Calu3 (cell line): ENCODE measurements at regions not wholly inside any gene's neighbourhood (a gene's known extent, or its start where the extent isn't known, plus 50 kb on each side); places are given as distances from the start of the nearest gene placed in this dataset.
"Not testable (repeated sequence)": the region's sequence is repeated elsewhere in the genome, so short reads cannot be mapped to it uniquely, and the experiment has no call there.

ENCODE experiments used
- BruUV-seq: library from RNA; stranded (reverse); fragments of 400-500 nt; replicated peaks from 2 replicates; lab custom pipeline; 2021; lab: Mats Ljungman, UMichigan
- CTCF ChIA-PET: fragments of 300-600 bp; sonication (Branson Sonifier 250); formaldehyde crosslinking; loops from one replicate; lab custom pipeline; 2022; ENCODE audit warnings: antibody characterized with exemption; lab: Charles Lee
- DNase-seq: peaks from one replicate; pipeline ENCODE4 v3.0.0; 2022
- H3K27ac Mint-ChIP-seq: one replicate; pipeline ENCODE4 v1.8.0; 2022; ENCODE audit warnings: mixed read lengths; ENCODE audit not compliant: unreplicated experiment
- H3K27me3 Mint-ChIP-seq: one replicate; pipeline ENCODE4 v1.8.0; 2022; ENCODE audit warnings: mixed read lengths; ENCODE audit not compliant: unreplicated experiment
- H3K36me3 Mint-ChIP-seq: one replicate; pipeline ENCODE4 v1.8.0; 2022; ENCODE audit warnings: mild to moderate bottlenecking, moderate library complexity, mixed read lengths; ENCODE audit not compliant: insufficient read depth, unreplicated experiment
- H3K4me1 Mint-ChIP-seq: one replicate; pipeline ENCODE4 v1.8.0; 2022; ENCODE audit warnings: mild to moderate bottlenecking, low read depth, mixed read lengths; ENCODE audit not compliant: unreplicated experiment
- H3K4me3 Mint-ChIP-seq: one replicate; pipeline ENCODE4 v1.8.0; 2022; ENCODE audit warnings: mild to moderate bottlenecking, low read depth, moderate library complexity, mixed read lengths; ENCODE audit not compliant: unreplicated experiment
- H3K9me3 Mint-ChIP-seq: one replicate; pipeline ENCODE4 v1.8.0; 2022; ENCODE audit warnings: low read depth, mixed read lengths; ENCODE audit not compliant: unreplicated experiment
- intact Hi-C: fragments of 100-400 bp; cut with micrococcal nuclease; formaldehyde crosslinking; loops from one replicate; pipeline ENCODE4 v1.10.0; 2022; ENCODE audit not compliant: unreplicated experiment
- TF ChIP-seq, protein P1 (sequence below): fragments of 200-600 bp; IDR thresholded peaks from one replicate; pipeline ENCODE4 v1.8.0; 2022; ENCODE audit warnings: antibody characterized with exemption; ENCODE audit not compliant: unreplicated experiment

DNA sequence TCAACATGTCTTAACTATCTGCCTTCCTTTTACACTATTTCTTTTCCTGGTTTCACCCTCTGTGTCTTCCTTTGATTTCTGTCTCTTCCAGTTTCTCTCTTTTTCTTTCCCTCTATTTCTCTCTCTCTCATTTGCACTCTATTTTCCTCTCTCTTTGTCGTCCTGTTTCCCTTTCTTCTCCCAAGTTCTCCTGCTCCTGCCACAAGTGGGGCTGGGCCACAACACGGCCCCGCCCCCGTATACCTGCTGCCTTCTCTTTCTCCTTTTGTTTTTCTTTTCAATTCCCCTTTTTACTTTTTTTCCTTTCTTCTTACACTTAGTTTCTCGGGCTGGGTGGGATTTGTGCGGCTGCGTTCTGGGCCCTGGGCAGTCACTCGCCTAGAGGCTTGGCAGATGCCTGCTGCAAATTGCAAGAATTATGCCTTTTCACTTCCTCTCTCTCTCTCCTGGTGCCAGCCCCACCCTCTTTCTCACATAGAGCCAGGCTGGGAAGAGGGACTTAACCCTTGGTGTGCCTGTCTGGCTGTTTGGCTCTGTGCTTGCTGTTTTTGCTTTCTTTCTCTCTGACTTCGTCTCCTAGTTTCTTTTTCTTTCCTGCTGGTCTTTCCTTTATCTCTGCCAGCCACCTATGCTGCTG is 2139.4 kb downstream of the TP53TG3F start:
- no peak overlapping the region for H3K4me3 Mint-ChIP-seq
- no peak for DNase-seq
- intact Hi-C loops = no loop called here
- CTCF ChIA-PET = no interaction called here
- BruUV-seq = no TSS peak
- no peaks in the 10 kb centered on the region for H3K4me1 Mint-ChIP-seq
- H3K27ac Mint-ChIP-seq = no peak overlapping the region
- no peaks in the 10 kb centered on the region for H3K36me3 Mint-ChIP-seq
- H3K27me3 Mint-ChIP-seq = no peaks in the 10 kb centered on the region
- TF ChIP-seq, protein P1, sequence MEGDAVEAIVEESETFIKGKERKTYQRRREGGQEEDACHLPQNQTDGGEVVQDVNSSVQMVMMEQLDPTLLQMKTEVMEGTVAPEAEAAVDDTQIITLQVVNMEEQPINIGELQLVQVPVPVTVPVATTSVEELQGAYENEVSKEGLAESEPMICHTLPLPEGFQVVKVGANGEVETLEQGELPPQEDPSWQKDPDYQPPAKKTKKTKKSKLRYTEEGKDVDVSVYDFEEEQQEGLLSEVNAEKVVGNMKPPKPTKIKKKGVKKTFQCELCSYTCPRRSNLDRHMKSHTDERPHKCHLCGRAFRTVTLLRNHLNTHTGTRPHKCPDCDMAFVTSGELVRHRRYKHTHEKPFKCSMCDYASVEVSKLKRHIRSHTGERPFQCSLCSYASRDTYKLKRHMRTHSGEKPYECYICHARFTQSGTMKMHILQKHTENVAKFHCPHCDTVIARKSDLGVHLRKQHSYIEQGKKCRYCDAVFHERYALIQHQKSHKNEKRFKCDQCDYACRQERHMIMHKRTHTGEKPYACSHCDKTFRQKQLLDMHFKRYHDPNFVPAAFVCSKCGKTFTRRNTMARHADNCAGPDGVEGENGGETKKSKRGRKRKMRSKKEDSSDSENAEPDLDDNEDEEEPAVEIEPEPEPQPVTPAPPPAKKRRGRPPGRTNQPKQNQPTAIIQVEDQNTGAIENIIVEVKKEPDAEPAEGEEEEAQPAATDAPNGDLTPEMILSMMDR = no peak
- peaks cover 19% of the 10 kb centered on the region for H3K9me3 Mint-ChIP-seq

DNA sequence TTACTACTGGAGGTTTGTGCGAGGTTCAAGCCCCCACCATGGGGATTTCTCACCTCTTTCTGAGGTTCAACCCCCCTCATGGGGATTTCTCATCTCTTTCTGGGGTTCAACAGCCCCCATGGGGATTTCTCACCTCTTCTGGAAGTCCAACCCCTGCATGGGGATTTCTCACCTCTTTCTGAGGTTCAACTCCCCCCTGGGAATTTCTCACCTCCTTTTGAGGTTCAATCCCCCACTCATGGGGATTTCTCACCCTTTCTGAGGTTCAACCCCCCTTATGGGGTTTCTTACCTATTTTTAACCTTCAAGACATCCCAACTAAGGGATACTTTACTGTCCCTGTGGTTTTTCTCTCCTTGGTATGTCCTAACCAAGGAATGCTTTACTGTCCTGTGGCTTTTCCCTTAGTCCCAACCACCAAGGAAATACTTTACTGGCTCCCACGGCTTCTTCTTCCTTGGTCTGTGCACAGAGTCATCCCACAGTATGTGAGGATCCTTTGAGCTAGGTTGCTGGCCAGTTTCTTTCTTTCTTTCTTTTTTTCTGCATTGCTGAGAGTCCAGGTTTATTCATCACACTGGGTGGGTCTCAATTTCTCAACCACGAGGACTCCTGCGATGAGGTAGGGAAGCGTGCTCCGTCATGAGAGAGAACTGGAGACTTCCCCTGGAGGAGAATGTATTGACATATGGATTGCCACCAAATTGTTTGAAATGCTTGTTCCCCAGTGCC is 2140.2 kb downstream of the TP53TG3F start:
- intact Hi-C loops = no loop called here
- Mint-ChIP-seq H3K4me3 (no peak overlapping the region), H3K4me1 (no peaks in the 10 kb centered on the region), H3K9me3 (peaks cover 17% of the 10 kb centered on the region), H3K27ac (no peak overlapping the region), H3K36me3 (no peaks in the 10 kb centered on the region), H3K27me3 (no peaks in the 10 kb centered on the region)
- CTCF ChIA-PET = no interaction called here
- BruUV-seq = no TSS peak
- no peak for DNase-seq
- TF ChIP-seq, protein P1 = no peak

DNA sequence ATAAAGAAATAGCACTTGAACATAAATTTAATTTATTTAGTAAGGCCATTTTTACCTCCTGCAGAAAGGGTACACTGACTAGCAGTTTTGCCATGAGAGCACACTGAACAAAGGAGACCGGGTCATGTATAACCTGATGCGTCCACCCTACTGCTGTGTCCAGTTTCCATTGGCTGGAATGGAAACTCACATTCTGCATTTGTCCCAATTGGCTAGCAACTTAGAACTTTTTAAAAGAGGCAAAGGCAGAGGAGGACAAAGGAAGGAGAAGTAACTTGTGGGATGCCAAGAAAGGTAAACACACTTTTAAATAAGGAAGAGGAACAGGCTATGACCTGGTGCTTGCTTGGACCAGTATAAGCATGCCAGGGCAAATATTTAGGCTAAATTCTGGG is 2140.7 kb downstream of the TP53TG3F start:
- H3K27me3 Mint-ChIP-seq, H3K36me3 Mint-ChIP-seq, H3K4me1 Mint-ChIP-seq, intact Hi-C loops, H3K27ac Mint-ChIP-seq, H3K4me3 Mint-ChIP-seq, DNase-seq, CTCF ChIA-PET, BruUV-seq: not testable (repeated sequence)
- H3K9me3 Mint-ChIP-seq = peaks cover 14% of the 10 kb centered on the region

DNA sequence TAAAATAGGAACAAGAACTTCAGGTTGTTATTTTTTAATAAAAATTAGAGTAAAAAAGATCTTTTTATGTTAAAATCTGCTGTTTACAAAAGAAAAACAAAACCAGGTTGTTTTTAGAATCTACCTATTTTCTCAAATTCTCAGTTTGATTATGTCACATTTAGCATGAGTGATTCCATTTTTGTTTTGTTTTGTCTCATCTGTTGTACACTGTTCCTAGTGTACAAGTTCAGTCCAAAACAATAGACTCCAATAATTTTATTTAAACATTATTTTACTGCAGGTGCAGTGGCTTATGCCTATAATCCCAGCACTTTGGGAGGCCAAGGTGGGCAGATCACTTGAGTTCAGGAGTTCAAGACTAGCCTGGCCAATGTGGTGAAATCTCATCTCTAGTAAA is 2142.7 kb downstream of the TP53TG3F start:
- DNase-seq = no peak
- H3K27ac Mint-ChIP-seq = no peak overlapping the region
- H3K27me3 Mint-ChIP-seq = no peaks in the 10 kb centered on the region
- no TSS peak for BruUV-seq
- no peak overlapping the region for H3K4me3 Mint-ChIP-seq
- H3K36me3 Mint-ChIP-seq = no peaks in the 10 kb centered on the region
- intact Hi-C loops = no loop called here
- CTCF ChIA-PET = no interaction called here
- TF ChIP-seq, protein P1 = no peak
- H3K4me1 Mint-ChIP-seq = no peaks in the 10 kb centered on the region
- H3K9me3 Mint-ChIP-seq = peaks cover 14% of the 10 kb centered on the region

DNA sequence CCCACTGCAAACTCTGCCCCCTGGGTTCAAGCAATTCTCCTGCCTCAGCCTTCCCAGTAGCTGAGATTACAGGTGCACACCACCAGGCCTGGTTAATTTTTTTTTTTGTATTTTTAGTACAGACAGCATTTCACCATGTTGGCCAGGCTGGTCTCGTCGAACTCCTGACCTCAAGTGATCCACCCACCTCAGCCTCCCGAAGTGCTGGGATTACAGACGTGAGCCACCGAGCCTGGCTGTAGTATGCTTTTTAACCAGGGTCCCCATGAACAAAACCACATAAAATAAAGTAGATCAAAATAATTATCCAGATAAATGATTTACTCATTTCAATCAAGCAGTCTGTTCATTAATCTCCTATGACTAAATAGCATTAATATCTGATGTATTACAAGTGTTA is 2144.0 kb downstream of the TP53TG3F start:
- BruUV-seq, H3K27me3 Mint-ChIP-seq, DNase-seq, H3K4me3 Mint-ChIP-seq, H3K36me3 Mint-ChIP-seq, intact Hi-C loops, H3K27ac Mint-ChIP-seq, CTCF ChIA-PET, H3K4me1 Mint-ChIP-seq: not testable (repeated sequence)
- H3K9me3 Mint-ChIP-seq = peaks cover 11% of the 10 kb centered on the region
